ENCODE measurements at regions not wholly inside any gene's neighbourhood (a gene's known extent, or its start where the extent isn't known, plus 50 kb on each side); places are given as distances from the start of the nearest gene placed in this dataset.
A peak's percentile ranks its signal among the peaks of the same experiment; 100 is the strongest.

DNA sequence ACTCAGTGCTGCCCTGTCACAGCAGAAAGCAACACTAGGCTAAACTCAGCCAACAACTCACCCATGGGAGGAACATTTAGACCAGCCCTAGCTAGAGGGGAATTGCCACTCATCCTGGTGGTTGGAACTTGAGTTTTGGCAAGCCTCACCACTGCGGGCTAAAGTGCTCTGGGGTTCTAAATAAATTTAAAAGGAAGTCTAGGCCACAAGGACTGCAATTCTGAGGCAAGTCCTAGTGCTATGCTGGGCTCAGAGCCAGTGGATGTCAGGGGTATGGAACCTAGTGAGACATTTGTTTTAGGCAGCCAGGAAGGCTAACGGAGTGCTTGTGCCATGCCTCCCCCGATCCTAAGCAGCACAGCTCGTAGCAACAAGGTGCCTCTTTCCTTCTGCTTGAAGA lies 78.0 kb downstream of the RGS13 start:
- Mint-ChIP-seq H3K27ac (no peak overlapping the region), H3K4me3 (no peak overlapping the region), H3K36me3 (peaks cover 8 to 14% of the 10 kb centered on the region in 2 donors), H3K4me1 (no peaks in the 10 kb centered on the region), H3K27me3 (peaks cover 9 to 15% (median 14%) of the 10 kb centered on the region in 3 donors), H3K9me3 (peaks cover 17 to 39% (median 23%) of the 10 kb centered on the region in 7 donors)
- ATAC-seq (ENCODE audit: low read depth in 2 of 2) (no peak), DNase-seq (no peak)

DNA sequence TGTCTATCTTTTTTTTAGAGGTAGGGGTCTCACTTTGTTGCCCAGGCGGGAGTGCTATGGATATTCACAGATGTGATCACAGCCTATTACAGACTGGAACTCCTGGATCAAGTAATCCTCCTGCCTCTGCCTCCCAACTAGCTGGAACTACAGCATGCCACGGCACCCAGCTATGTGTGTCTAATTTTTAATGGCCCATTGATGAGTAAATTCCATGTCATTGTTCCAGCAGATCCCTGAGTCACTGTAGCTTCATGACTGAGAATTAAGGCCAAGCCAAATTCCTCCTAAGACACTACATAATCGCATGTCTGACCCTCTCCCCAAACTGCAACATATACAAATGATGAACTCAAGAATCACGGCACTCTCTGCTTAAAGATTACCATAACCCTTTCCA lies 84.2 kb upstream of the RGS2 start:
- Mint-ChIP-seq H3K4me3 (no peak overlapping the region), H3K27ac (no peak overlapping the region), H3K36me3 (peaks cover 5 to 11% of the 10 kb centered on the region in 2 donors), H3K27me3 (peaks cover 0 to under 1% (median 0%) of the 10 kb centered on the region in 3 donors), H3K4me1 (no peaks in the 10 kb centered on the region), H3K9me3 (peaks cover 6 to 14% (median 11%) of the 10 kb centered on the region in 7 donors)
- DNase-seq (no peak), ATAC-seq (ENCODE audit: low read depth in 2 of 2) (no peak)

DNA sequence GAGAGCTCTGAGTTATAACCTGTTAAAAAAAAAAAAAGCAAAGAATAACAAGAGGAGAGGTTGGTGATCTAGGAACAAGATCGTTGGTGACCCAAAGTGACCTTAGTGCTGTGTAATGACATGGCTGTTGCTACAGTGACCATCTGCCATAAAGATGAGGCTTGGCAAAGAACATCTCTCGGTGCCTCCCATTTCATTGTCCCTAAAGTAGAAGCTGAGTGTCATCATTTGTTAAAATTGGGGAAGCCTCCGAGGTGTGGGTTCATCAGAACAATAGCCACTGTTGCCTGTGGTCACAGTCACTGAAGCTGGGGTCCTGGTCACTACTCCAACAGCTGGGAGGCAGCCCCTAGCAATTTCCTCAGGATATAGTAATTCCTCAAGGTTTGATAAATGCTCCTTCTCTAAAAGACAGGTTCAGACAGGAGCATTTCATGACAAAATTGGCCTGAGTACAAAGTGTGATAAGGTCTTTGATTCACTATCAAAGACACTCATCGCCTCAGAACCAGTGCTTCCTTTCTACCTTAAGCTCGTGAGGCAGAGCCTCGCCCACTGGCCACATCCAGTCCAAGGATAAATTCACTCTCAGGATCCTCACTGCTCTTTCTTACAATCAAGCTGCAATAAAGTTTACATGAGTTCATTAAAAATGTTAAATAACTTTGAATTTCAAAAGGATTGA lies 81.9 kb upstream of the RGS2 start:
- DNase-seq (no peak), ATAC-seq (ENCODE audit: low read depth in 2 of 2) (no peak)
- Mint-ChIP-seq H3K36me3 (no peaks in the 10 kb centered on the region), H3K4me1 (no peaks in the 10 kb centered on the region), H3K4me3 (no peak overlapping the region), H3K27me3 (no peaks in the 10 kb centered on the region), H3K27ac (no peak overlapping the region), H3K9me3 (no peaks in the 10 kb centered on the region)

DNA sequence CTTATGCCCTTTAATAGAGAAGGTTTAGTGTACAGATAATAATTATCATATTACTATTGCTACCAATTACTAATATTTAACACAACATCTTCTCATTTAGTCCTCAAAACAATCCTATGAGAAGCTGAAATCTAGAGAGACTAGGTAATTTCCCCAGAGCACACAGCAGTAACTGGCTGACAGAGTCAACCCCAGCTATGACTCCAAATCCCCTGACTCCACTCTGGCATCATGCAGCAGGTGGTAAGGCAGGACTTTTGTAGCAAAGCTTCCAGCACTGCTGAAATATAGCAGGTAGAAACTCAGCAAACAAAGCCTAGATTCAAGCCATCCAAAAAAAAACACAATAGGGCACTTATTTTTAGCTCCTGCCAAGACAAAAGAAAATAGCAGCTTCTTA lies 79.3 kb upstream of the RGS2 start:
- Mint-ChIP-seq H3K27me3 (no peaks in the 10 kb centered on the region), H3K9me3 (no peaks in the 10 kb centered on the region), H3K4me1 (no peaks in the 10 kb centered on the region), H3K4me3 (no peak overlapping the region), H3K27ac (no peak overlapping the region), H3K36me3 (no peaks in the 10 kb centered on the region)
- no peak for DNase-seq
- ATAC-seq (ENCODE audit: low read depth in 2 of 2) = no peak

DNA sequence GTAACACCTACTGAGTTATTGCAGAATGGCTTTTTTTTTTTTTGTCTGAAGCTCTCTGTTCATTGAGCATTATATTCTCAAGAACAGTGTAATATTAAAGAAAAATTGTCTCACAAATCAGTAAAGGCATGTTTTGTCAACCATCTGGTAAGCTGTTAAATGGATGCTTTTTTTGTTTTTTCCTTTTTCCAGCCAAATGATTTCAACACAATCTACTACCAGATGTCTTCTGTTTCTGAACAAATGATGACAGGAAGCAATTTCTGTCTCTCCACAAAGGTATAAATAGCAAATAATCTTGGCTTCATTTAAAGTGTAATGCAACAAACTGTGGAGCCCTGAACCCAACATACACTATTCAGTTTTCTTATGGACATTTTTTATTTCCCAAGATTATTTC lies 78.6 kb upstream of the RGS2 start:
- no peaks in the 10 kb centered on the region for H3K4me1 Mint-ChIP-seq
- H3K9me3 Mint-ChIP-seq = no peaks in the 10 kb centered on the region
- no peaks in the 10 kb centered on the region for H3K36me3 Mint-ChIP-seq
- DNase-seq = no peak
- no peak for ATAC-seq (ENCODE audit: low read depth in 2 of 2)
- no peaks in the 10 kb centered on the region for H3K27me3 Mint-ChIP-seq
- no peak overlapping the region for H3K4me3 Mint-ChIP-seq
- no peak overlapping the region for H3K27ac Mint-ChIP-seq

DNA sequence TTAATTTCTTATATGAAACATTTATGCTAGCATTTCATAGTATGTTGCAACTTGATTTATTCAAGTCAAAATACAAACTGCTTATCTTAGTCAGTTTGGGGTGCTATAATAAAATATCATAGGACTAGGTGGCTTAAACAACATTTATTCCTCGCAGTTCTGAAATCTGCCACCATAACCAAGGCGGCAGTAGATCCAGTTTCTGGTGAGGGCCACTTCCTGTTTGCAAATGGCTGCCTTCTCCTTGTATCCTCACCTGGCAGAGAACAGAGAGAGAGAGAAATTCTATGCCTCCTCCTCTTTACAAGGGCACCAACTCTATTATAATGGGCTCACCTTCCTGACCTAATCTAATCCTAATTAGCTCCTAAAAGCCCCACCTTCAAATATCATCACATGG lies 76.1 kb upstream of the RGS2 start:
- H3K4me1 Mint-ChIP-seq = no peaks in the 10 kb centered on the region
- H3K27ac Mint-ChIP-seq = no peak overlapping the region
- DNase-seq (no peak), ATAC-seq (ENCODE audit: low read depth in 2 of 2) (peak; percentile 53 to 61)
- H3K4me3 Mint-ChIP-seq = no peak overlapping the region
- H3K36me3 Mint-ChIP-seq = no peaks in the 10 kb centered on the region
- H3K27me3 Mint-ChIP-seq = no peaks in the 10 kb centered on the region
- H3K9me3 Mint-ChIP-seq = no peaks in the 10 kb centered on the region

DNA sequence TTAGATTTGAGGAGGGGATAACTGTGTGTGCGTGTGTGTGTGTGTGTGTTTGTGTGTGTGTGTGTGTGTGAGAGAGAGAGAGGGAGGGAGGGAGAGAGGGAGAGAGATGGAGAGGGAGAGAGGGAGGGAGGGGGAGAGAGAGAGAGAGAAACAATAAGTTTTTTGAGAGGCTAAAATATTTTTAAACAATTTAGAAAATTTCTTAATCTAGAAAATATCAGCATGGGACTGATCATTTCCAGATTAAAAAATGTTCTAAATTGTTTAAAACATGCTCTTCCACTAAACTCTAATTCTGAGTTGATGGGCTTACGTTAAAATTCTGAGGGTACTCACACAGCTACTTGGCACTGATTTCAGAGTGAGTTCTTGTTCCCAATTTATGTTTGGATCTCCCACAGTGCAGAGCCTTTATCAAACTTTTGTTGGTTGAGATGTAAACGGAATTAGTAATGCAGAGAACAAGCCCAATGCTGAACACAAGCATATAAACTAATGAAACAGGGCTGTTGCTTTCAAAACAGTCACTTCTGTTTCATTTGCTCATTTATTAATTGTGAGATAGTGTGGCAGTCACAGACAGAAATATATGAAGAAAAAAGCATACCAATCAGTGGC lies 73.4 kb upstream of the RGS2 start:
- Mint-ChIP-seq H3K9me3 (no peaks in the 10 kb centered on the region), H3K36me3 (no peaks in the 10 kb centered on the region), H3K27ac (no peak overlapping the region), H3K4me3 (no peak overlapping the region), H3K4me1 (no peaks in the 10 kb centered on the region), H3K27me3 (no peaks in the 10 kb centered on the region)
- ATAC-seq (ENCODE audit: low read depth in 2 of 2) (no peak), DNase-seq (no peak)

DNA sequence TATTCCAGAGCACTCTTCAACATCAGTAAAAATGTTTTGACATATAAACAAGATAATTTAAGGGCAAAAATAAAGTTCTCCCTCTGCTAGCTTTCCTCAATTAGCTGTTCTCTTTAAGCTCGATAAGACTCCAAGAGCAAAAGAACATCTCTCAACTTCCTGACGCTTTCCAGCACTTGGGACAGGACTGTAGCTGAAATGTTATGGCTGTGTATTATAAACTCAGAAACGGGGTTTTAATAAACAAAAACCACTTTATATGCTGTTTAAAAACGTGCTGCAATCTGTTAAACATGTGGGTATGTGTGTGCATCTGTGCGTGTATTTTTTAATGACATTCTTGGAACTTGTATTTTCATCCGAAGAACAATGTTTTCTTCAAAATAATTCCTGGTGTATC lies 71.5 kb upstream of the RGS2 start:
- DNase-seq = no peak
- no peaks in the 10 kb centered on the region for H3K36me3 Mint-ChIP-seq
- no peak for ATAC-seq (ENCODE audit: low read depth in 2 of 2)
- H3K4me1 Mint-ChIP-seq = no peaks in the 10 kb centered on the region
- no peaks in the 10 kb centered on the region for H3K27me3 Mint-ChIP-seq
- H3K4me3 Mint-ChIP-seq = no peak overlapping the region
- peaks cover 0 to 2% (median 0%) of the 10 kb centered on the region in 7 donors for H3K9me3 Mint-ChIP-seq
- H3K27ac Mint-ChIP-seq = peak overlapping the region in 1 of 6 donors; percentile 6

DNA sequence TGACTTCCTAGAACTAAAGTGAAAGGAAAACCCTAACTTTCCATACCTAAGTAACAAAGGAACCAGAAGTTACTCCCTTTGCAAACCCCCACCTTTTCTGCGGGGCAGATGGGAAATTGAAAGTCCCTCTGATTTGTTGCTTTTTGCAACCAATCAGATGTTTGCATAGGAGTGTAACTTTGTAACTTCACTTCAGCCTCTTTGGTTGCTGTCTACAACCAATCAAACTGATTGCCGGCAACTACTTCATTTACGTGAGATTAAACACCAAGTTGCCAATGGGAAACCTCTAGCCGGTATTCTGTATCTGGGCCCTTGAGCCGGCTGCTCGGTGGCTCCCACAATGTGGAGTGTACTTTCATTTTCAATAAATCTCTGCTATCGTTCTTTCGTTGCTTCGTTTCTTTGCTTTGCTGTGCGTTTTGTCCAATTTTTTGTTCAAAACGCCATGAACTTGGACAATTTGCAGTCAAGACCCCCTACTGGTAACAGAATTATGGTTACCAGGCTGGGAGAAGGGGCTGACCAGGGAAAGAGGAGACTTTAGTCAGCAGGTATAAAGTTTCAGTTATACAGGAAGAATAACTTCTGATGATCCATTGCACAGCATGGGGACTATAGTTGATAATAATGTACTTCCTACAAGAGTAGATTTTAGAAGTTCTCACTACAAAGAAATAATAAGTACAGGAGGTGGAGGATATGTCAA lies 69.2 kb upstream of the RGS2 start:
- H3K9me3 Mint-ChIP-seq = peaks cover 0 to 2% (median 0%) of the 10 kb centered on the region in 7 donors
- no peaks in the 10 kb centered on the region for H3K4me1 Mint-ChIP-seq
- H3K27ac Mint-ChIP-seq = no peak overlapping the region

DNA sequence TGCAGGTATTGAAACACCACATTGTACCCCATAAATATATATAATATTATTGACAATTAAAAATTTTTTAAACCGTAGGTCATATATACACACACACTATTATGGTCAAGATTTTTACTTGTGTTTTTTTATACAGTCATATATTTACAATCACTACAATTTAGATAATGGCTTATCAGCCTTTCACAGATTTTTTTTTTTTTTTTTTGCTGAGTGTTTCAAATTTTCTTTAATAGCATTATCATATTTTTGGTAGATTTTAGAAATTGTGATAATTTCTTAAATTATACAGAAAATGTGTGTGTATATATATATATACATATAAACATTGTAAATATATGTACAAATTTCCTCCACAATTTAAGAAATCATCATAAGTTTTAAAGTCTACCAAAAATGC lies 68.6 kb upstream of the RGS2 start:
- H3K9me3 Mint-ChIP-seq = peaks cover 0 to 2% (median 0%) of the 10 kb centered on the region in 7 donors
- H3K27ac Mint-ChIP-seq = no peak overlapping the region
- ATAC-seq (ENCODE audit: low read depth in 2 of 2) (no peak), DNase-seq (no peak)
- H3K4me3 Mint-ChIP-seq = no peak overlapping the region
- H3K27me3 Mint-ChIP-seq = no peaks in the 10 kb centered on the region
- no peaks in the 10 kb centered on the region for H3K36me3 Mint-ChIP-seq
- H3K4me1 Mint-ChIP-seq = no peaks in the 10 kb centered on the region

More for the DNA sequence above, 69.2 kb upstream of the RGS2 start:
- DNase-seq (no peak), ATAC-seq (ENCODE audit: low read depth in 2 of 2) (no peak)
- H3K27me3 Mint-ChIP-seq = no peaks in the 10 kb centered on the region
- H3K4me3 Mint-ChIP-seq = no peak overlapping the region
- H3K36me3 Mint-ChIP-seq = no peaks in the 10 kb centered on the region

DNA sequence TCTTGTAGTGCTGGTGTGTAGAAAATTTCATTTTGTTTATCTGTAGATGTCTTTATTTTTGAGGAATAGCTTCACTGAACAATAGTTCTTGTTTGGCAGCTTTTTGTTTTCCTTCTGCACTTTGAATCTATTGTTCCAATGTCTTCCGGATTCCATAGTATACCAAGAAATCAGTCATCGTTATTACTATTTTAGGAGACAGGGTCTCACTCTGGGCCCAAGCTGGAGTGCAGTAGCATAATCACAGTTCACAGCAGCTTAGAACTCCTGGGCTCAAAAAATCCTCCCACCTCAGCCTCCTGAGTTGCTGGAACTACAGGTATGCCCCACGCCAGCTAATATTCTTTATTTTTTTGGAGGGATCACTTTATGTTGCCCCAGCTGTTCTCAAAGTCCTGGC lies 67.7 kb upstream of the RGS2 start:
- Mint-ChIP-seq H3K4me3 (no peak overlapping the region), H3K27me3 (no peaks in the 10 kb centered on the region), H3K27ac (no peak overlapping the region), H3K36me3 (no peaks in the 10 kb centered on the region), H3K4me1 (no peaks in the 10 kb centered on the region), H3K9me3 (peaks cover 0 to 2% (median 0%) of the 10 kb centered on the region in 7 donors)
- ATAC-seq (ENCODE audit: low read depth in 2 of 2) = no peak
- DNase-seq = no peak

DNA sequence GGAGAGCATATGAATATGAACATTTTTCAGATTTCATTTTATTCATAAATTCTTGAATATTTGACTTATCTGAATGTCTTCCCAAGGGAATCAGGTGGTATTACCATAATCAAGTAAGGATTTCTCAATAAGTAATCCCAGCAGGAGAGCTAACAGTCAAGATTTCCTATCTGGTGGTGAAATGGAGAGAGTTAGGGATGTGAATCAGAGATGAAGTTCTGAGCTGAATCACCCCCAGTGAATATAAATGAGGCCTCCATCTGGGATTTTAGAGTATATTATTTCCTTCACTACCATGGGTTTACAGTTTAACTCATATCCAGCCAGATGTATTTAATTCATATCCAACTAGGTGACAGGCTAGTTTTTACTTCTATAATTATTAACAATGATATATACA lies 61.5 kb upstream of the RGS2 start:
- H3K27me3 Mint-ChIP-seq = no peaks in the 10 kb centered on the region
- no peaks in the 10 kb centered on the region for H3K36me3 Mint-ChIP-seq
- H3K4me3 Mint-ChIP-seq = no peak overlapping the region
- H3K4me1 Mint-ChIP-seq = no peaks in the 10 kb centered on the region
- DNase-seq (no peak), ATAC-seq (ENCODE audit: low read depth in 2 of 2) (no peak)
- H3K27ac Mint-ChIP-seq = no peak overlapping the region
- H3K9me3 Mint-ChIP-seq = peaks cover 0 to 9% (median 4%) of the 10 kb centered on the region in 7 donors

DNA sequence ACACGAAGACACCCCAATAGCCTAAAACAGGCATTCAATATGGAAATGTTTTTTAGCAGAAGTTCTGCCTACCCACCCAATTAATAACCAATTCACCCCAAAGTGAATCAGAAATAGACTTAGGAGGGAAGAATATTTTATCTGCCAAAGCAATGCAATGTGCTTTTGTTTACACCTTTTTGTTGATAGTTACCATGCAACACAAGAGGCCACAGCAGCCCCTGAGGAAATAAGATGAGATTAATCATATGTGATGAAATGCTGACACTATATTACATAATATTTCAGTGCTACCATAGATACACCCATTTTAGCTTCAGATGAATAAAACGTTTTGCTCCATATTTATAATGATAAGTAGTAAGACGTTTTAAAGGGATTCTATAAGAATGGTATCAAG lies 60.9 kb upstream of the RGS2 start:
- Mint-ChIP-seq H3K27me3 (no peaks in the 10 kb centered on the region), H3K9me3 (peaks cover 0 to 10% (median 7%) of the 10 kb centered on the region in 7 donors), H3K4me1 (no peaks in the 10 kb centered on the region), H3K27ac (no peak overlapping the region), H3K36me3 (no peaks in the 10 kb centered on the region), H3K4me3 (no peak overlapping the region)
- DNase-seq = no peak
- no peak for ATAC-seq (ENCODE audit: low read depth in 2 of 2)

DNA sequence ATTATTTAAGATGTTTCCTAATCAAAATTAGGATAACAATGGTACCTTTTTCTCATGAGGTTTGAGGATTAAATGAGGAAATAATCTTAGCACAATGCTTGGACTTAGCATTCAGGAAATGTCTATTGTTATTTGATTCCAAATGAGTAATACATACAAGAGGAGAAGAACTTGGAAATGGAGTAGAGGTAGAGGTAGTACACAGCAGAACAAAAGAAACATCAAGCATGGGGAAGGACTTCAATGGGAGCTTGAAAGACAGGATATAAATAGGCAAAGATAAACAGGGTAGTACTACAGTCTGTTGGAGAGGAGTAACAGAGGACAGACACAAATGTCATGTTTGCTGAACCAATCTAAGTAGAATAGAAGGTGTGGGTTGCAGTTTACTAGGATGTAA lies 59.5 kb upstream of the RGS2 start:
- Mint-ChIP-seq H3K36me3 (no peaks in the 10 kb centered on the region), H3K4me3 (no peak overlapping the region), H3K9me3 (peaks cover 0 to 10% (median 7%) of the 10 kb centered on the region in 7 donors), H3K27ac (no peak overlapping the region), H3K4me1 (no peaks in the 10 kb centered on the region), H3K27me3 (peaks cover 0 to 4% (median 0%) of the 10 kb centered on the region in 3 donors)
- ATAC-seq (ENCODE audit: low read depth in 2 of 2) (no peak), DNase-seq (no peak)

Data from naive B cell (primary cell).